ENCODE measurements at regions not wholly inside any gene's neighbourhood (a gene's known extent, or its start where the extent isn't known, plus 50 kb on each side); places are given as distances from the start of the nearest gene placed in this dataset.

GRCh38 chr10:83848677-83849076 is 290.6 kb upstream of the GHITM start:
- Histone ChIP-seq H3K4me1 (ENCODE audit: control insufficient read depth in 1 of 2, insufficient read depth in 2 of 2, low read length in 2 of 2) (no peaks in the 10 kb centered on the region), H3K27ac (ENCODE audit: low read depth in 1 of 2, low read length in 2 of 2) (no peak overlapping the region), H3K4me3 (replicated peaks in 1 of 3; ENCODE audit: low read depth in 2 of 3, low read length in 3 of 3) (no peak overlapping the region), H3K79me2 (ENCODE audit: insufficient read depth, low read length) (no peaks in the 10 kb centered on the region), H3K36me3 (replicated peaks in 1 of 2; ENCODE audit: control insufficient read depth in 1 of 2, insufficient read depth in 2 of 2, low read length in 2 of 2) (no peaks in the 10 kb centered on the region), H3K9me3 (replicated peaks in 1 of 2; ENCODE audit: control insufficient read depth in 1 of 2, insufficient read depth in 1 of 2, low read length in 2 of 2) (no peaks in the 10 kb centered on the region), H4K20me1 (ENCODE audit: insufficient read depth, low read length) (no peaks in the 10 kb centered on the region), H2AFZ (ENCODE audit: insufficient read depth, low read depth, low read length, poor library complexity, severe bottlenecking) (no peak overlapping the region), H3K27me3 (ENCODE audit: control insufficient read depth in 2 of 2, insufficient read depth in 2 of 2, low read length in 2 of 2) (no peaks in the 10 kb centered on the region), H3K4me2 (replicated peaks; ENCODE audit: extremely low read depth, low read length, poor library complexity, severe bottlenecking) (no peak overlapping the region), H3K9ac (ENCODE audit: insufficient read depth, low read length, poor library complexity, severe bottlenecking) (no peak overlapping the region)
- peaks cover 0 to 4% (median 1%) of the 10 kb centered on the region in 7 donors for H3K9me3 Mint-ChIP-seq
- whole genome bisulfite sequencing (ENCODE audit: insufficient coverage): no CpG with 5 or more reads among the region's 3 CpGs
- TF ChIP-seq CTCF (IDR thresholded peaks at IDR 0.05): no peak
- H3K36me3 Mint-ChIP-seq: no peaks in the 10 kb centered on the region
- H3K4me1 Mint-ChIP-seq: no peaks in the 10 kb centered on the region
- no peak overlapping the region for H3K4me3 Mint-ChIP-seq
- intact Hi-C loops (cut with micrococcal nuclease): no loop called here
- H3K27me3 Mint-ChIP-seq (ENCODE audit: low read depth in 3 of 3): no peaks in the 10 kb centered on the region
- no peak for DNase-seq
- H3K27ac Mint-ChIP-seq: no peak overlapping the region

- Histone ChIP-seq H2AFZ (ENCODE audit: insufficient read depth, low read depth, low read length, poor library complexity, severe bottlenecking) (no peak overlapping the region), H3K9ac (ENCODE audit: insufficient read depth, low read length, poor library complexity, severe bottlenecking) (no peak overlapping the region), H3K4me2 (replicated peaks; ENCODE audit: extremely low read depth, low read length, poor library complexity, severe bottlenecking) (no peak overlapping the region), H3K27ac (ENCODE audit: low read depth in 1 of 2, low read length in 2 of 2) (no peak overlapping the region), H3K36me3 (replicated peaks in 1 of 2; ENCODE audit: control insufficient read depth in 1 of 2, insufficient read depth in 2 of 2, low read length in 2 of 2) (no peaks in the 10 kb centered on the region), H3K4me1 (ENCODE audit: control insufficient read depth in 1 of 2, insufficient read depth in 2 of 2, low read length in 2 of 2) (no peaks in the 10 kb centered on the region), H4K20me1 (ENCODE audit: insufficient read depth, low read length) (no peaks in the 10 kb centered on the region), H3K4me3 (replicated peaks in 1 of 3; ENCODE audit: low read depth in 2 of 3, low read length in 3 of 3) (no peak overlapping the region), H3K27me3 (ENCODE audit: control insufficient read depth in 2 of 2, insufficient read depth in 2 of 2, low read length in 2 of 2) (no peaks in the 10 kb centered on the region), H3K79me2 (ENCODE audit: insufficient read depth, low read length) (no peaks in the 10 kb centered on the region), H3K9me3 (replicated peaks in 1 of 2; ENCODE audit: control insufficient read depth in 1 of 2, insufficient read depth in 1 of 2, low read length in 2 of 2) (no peaks in the 10 kb centered on the region)
- DNase-seq: no peak
- H3K36me3 Mint-ChIP-seq: no peaks in the 10 kb centered on the region
- TF ChIP-seq CTCF (IDR thresholded peaks at IDR 0.05): no peak
- no peaks in the 10 kb centered on the region for H3K4me1 Mint-ChIP-seq
- H3K9me3 Mint-ChIP-seq: peaks cover 0 to 4% (median 1%) of the 10 kb centered on the region in 7 donors
- intact Hi-C loops (cut with micrococcal nuclease): no loop called here
- H3K27me3 Mint-ChIP-seq (ENCODE audit: low read depth in 3 of 3): no peaks in the 10 kb centered on the region
- no peak overlapping the region for H3K4me3 Mint-ChIP-seq
- H3K27ac Mint-ChIP-seq: no peak overlapping the region
Observed at GRCh38 chr10:83849150-83849549, 290.2 kb upstream of the GHITM start.

Measured in CD14-positive monocyte (primary cell).